Epithelial cell of proximal tubule (primary cell): ENCODE measurements at regions not wholly inside any gene's neighbourhood (a gene's known extent, or its start where the extent isn't known, plus 50 kb on each side); places are given as distances from the start of the nearest gene placed in this dataset.

Experiments used
- DNase-seq: peaks from one replicate; pipeline ENCODE4 v3.0.0-alpha.2; 2011; ENCODE audit warnings: low read depth
- H3K4me3 ChIP-seq: 2 replicates; pipeline ENCODE4 v1.5.1; 2011; ENCODE audit warnings: low read depth, mild to moderate bottlenecking, low read length
- TF ChIP-seq, protein P1 (sequence below): conservative IDR thresholded peaks from 2 replicates; pipeline ENCODE4 v1.5.1; 2012; ENCODE audit warnings: low read depth, mild to moderate bottlenecking, low read length

GRCh38 chr21:39124681-39125251, 58.5 kb downstream of the PSMG1 start:
- no peak overlapping the region for H3K4me3 ChIP-seq
- no peak for DNase-seq
- TF ChIP-seq, protein P1, sequence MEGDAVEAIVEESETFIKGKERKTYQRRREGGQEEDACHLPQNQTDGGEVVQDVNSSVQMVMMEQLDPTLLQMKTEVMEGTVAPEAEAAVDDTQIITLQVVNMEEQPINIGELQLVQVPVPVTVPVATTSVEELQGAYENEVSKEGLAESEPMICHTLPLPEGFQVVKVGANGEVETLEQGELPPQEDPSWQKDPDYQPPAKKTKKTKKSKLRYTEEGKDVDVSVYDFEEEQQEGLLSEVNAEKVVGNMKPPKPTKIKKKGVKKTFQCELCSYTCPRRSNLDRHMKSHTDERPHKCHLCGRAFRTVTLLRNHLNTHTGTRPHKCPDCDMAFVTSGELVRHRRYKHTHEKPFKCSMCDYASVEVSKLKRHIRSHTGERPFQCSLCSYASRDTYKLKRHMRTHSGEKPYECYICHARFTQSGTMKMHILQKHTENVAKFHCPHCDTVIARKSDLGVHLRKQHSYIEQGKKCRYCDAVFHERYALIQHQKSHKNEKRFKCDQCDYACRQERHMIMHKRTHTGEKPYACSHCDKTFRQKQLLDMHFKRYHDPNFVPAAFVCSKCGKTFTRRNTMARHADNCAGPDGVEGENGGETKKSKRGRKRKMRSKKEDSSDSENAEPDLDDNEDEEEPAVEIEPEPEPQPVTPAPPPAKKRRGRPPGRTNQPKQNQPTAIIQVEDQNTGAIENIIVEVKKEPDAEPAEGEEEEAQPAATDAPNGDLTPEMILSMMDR, result no peak

GRCh38 chr21:39123375-39123774, 59.9 kb downstream of the PSMG1 start:
- TF ChIP-seq, protein P1, result no peak
- no peak overlapping the region for H3K4me3 ChIP-seq
- DNase-seq, result no peak

DNA sequence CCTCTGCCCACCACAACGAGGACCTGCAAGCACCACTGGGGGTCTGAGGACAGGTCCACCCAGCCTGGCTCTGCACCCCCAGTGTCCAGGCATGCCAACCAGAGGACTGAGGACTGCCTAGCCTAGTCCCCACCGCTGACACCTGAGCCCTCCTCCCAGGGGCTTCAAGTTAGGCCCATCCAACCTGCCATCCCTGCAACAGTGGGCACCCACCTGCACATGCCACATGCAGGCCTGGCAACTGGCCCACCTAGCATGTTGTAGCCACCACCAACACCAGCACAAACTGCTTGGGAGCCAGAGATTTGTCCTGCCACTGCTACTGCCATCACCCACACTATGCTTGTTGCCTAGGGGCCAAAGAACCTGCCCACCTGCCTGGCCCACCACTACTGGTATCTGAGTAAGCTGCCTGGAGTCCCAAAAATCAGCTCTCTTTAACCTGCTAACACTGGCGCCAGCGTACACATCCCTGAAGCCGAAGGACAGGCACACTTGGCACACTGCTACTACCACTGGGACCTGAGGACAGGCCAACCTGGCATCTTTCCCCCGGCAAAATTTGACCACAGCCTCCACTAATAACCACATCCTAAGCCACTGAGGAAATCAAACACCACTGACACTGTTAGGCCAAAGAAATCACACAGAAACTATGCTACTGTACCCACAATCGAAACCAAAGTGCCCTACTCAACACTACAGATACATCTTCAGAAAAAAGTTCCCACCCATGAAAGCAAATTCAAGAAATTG, 61.5 kb downstream of the PSMG1 start:
- TF ChIP-seq, protein P1, result no peak
- no peak overlapping the region for H3K4me3 ChIP-seq
- DNase-seq, result no peak

- no peak for DNase-seq
- TF ChIP-seq, protein P1, result peak; percentile 16
- H3K4me3 ChIP-seq, result no peak overlapping the region
Measured at GRCh38 chr21:39120876-39121599, 62.2 kb downstream of the PSMG1 start.

- DNase-seq, result no peak
- no peak overlapping the region for H3K4me3 ChIP-seq
- TF ChIP-seq, protein P1, result no peak
Measured at GRCh38 chr21:39119891-39120290, 63.4 kb downstream of the PSMG1 start.

GRCh38 chr21:39118604-39119215, 64.5 kb downstream of the PSMG1 start:
- DNase-seq, result no peak
- H3K4me3 ChIP-seq, result no peak overlapping the region
- TF ChIP-seq, protein P1, result no peak
